ENCODE measurements at regions not wholly inside any gene's neighbourhood (a gene's known extent, or its start where the extent isn't known, plus 50 kb on each side); places are given as distances from the start of the nearest gene placed in this dataset.

- no peak for DNase-seq
These were observed 52.0 kb upstream of the TANC2 start for GRCh38 chr17:62913991-62914570.

GRCh38 chr17:62912363-62912762 is 53.7 kb upstream of the TANC2 start:
- no peak for DNase-seq

GRCh38 chr17:62911114-62911513 is 54.9 kb upstream of the TANC2 start:
- DNase-seq, result no peak

DNA sequence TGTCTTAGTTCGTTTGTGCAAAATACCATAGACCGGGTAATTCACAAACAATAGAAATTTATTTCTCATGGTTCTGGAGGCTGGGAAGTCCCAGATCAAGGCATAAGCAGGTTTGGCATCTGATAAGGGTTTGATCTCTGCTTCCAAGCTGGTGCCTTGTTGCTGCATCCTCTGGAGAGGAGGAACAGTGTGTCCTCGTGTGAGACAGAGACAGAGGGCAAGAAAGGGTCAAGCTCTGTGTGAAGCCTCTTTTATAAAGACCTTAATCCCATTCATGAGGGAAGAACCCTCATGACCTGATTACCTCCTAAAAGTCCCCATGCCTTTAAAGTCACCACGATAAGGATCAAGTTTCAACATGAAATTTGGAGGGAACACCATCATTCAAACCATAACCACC is 55.8 kb upstream of the TANC2 start:
- DNase-seq, result no peak

DNA sequence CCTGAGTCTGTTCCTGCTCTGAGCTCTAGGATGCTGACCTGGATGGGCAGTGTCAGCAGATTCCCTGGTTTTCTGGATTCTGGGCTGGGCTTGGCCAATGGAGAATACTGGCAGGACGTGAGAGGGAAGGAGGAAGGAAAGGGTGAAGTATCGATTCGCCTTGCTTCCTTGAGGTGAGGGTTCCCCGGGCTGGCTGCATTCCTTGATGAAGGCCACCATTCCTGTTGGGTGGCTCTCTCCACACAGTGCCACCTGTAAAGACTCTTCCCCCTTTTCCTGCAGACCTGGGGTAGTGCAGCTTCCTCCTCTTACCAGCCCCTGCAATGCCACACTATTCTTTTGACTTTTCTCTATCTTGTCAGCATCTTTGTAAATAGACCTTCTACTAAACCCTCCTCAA is 58.1 kb upstream of the TANC2 start:
- DNase-seq, result no peak

DNA sequence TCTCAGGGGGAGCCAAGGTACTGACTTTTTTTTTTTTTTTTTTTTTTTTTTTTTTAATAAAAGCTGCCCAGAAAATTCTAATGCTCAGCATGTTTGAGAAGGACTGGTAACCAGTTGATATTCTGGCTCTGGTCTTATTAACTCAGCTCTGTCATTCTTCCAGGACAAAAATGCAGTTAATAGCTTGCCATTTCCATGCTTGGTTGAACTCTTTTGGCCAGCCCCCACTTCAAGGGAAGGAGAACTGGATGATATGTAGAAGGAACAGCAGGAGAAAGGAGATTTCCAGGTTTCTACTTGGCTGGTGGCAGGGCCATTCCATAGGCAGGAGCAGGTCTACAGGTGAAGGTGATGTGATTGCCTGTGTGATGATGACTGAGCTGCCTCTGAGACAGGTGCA is 59.2 kb upstream of the TANC2 start:
- DNase-seq, result no peak

GRCh38 chr17:62905233-62905632 is 60.8 kb upstream of the TANC2 start:
- no peak for DNase-seq

- no peak for DNase-seq
These were observed 63.4 kb upstream of the TANC2 start for GRCh38 chr17:62902531-62903220.

GRCh38 chr17:62901544-62901943 is 64.5 kb upstream of the TANC2 start:
- no peak for DNase-seq

DNA sequence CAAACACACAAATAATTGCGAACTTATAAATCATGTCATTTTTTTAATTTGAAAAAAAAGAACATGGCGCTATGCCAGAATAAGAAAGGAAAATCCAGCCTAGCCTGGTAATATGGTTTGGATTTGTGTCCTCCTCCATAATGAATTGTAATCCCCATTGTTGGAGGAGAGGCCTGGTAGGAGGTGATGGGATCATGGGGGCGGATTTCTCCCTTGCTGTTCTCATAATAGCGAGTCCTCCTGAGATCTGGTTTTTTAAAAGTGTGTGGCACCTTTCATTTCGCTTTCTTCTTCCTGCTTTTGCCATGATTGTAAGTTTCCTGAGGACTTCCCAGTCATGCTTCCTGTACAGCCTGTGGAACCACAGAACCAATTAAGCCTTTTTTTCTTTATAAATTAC is 65.9 kb upstream of the TANC2 start:
- no peak for DNase-seq

- no peak for DNase-seq
These were observed 66.7 kb upstream of the TANC2 start for GRCh38 chr17:62899361-62899760.

DNA sequence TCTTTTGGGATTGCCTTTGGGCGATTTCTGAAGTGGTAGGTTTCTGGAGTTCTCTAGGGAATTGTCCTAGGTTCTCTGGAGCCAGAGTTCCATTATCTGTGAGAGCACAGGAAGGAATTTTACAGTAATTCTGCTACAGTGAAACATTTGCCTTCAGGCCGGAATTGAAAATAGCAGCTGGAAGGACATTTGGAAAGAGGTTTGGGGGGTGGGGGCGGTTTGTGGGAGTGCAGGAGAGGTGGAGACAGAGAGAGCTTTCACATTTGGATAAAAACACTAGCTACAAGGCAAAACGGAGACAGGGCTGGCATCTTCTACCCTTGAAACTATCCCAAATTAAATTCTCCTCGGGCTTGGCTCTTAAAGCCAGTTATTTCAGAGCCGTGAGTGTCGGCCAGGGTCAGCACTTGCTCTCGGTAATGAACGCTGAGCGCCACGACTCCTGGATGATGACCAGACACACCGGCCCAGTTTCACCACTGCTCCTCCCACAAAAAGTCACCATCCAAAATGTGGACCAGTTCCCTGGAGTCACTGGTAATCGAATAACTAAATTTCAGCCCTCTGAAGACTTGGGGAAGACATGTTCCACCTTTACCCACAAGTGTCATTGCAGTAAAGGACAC is 67.7 kb upstream of the TANC2 start:
- DNase-seq, result no peak

DNA sequence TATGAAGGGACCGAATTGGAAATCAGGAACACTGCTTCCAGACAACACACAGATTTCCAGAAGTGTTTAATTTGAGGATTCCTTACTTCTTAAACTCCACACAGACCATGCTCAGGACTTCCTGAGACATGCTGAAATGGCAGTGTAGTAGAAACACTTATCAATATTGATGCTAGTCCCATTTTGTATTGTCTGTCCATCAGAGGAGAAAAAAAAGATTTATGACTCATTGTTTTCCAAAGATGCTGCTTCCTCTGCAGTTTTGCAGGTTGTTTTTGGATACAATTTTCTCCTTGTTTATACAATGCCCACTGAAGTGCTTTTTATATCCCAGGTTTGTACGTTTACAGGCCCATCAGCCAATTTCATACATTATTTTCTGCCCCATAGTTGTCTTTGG is 68.3 kb upstream of the TANC2 start:
- DNase-seq, result no peak

- DNase-seq, result no peak
These were observed 70.4 kb upstream of the TANC2 start for GRCh38 chr17:62895320-62896301.

- peak in 1 of 2 donors; percentile 10 for DNase-seq
These were observed 73.1 kb upstream of the TANC2 start for GRCh38 chr17:62892870-62893338.

DNA sequence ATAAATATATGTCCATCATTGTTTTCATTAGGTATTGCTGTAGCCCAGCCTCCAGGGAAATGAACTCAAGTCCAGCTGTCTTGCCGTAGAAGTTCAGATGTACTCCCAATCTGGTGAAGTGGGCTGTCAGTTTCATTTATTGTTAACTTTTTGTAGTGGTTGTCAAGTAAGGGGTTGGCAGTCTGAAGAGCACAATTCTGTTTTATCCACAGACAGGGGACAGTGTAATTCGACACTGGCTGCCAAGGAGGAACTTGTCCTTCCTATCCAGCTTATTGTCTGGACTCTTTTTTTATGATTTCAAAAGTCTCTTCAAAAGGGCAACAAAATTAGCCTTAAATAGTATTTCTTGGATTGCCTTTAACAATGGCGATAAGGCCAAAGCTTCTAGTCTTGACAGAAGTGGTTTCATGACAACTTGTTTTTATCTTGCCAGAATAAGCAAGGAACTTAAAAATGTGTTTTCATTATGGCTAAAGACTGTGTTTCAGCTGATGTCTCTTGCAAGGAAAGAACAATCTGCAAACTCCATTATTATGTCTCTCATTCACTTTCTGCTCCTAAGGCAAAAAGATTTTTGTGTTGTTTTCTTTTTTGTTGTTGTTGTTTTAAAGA is 73.9 kb upstream of the TANC2 start:
- no peak for DNase-seq

DNA sequence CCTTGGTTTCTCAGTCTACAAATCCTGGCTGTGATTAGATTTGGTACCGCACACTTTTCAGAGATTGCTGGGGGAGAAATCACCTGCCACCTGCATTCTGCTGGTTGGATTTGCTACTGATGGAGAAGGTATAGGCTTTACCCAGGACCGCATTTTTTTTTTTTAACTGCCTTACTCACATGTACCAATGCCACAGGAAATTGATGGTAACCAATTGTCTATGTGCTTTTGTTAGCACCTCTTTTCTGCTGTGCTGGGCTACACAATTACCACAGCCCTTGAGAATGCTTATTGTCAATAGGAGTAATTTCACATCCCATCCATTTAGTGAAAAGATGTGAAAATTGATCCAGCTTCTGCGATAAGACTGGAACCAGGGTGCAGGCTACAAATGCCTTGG is 74.4 kb upstream of the TANC2 start:
- no peak for DNase-seq

- no peak for DNase-seq
These were observed 77.3 kb upstream of the TANC2 start for GRCh38 chr17:62888765-62889164.

DNA sequence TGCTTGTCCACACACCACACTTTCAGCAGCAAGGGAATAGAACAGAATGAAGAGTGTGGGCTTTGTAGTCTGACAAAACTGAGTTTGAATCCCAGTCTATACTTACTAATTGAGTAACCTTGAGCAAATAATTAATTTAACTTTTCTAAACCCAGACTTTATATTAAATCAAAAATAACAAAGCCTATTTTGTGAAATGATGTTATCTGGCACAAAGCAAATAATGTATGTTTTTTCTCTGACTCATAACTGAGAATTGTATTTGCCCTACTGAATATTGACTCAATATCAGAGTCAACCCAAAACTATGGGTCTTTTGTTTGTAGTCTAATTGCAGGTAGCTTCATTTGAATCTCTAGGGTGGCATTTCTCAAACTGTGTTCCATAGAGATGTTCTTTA is 77.9 kb upstream of the TANC2 start:
- DNase-seq, result no peak

DNA sequence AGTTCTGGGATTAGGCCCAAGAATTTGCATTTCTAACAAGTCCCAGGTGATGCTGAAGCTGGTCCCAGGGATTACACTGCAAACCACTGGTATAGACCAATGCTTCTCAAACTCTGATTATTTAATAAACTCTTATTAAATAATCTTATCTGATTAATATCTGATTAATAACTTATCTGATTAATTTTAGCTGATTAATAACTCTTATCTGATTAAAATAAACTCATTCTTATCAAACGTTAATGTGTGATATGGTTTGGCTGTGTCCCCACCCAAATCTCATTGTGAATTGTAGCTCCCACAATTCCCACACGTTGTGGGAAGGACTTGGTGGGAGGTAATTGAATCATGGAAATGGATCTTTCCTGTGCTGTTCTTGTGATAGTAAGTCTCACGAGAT is 78.6 kb upstream of the TANC2 start:
- DNase-seq, result no peak

DNA sequence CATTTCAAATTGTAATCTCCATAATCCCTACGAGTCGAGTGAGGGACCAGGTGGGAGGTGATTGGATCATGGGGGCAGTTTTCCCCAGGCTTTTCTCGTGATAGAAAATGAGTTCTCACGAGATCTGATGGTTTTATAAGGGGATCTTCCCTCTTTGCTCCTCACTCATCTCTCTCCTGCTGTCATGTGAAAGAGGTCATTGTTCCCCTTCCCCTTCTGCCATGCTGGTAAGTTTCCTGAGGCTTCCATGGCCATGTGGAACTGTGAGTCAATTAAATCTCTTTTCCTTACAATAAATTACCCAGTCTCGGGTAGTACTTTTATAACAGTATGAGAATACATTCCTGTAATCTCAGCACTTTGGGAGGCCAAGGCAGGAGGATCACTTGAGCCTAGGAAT is 76.7 kb upstream of the MARCHF10 start:
- DNase-seq, result no peak

- no peak for DNase-seq
These were observed 74.8 kb upstream of the MARCHF10 start for GRCh38 chr17:62882878-62883277.

DNA sequence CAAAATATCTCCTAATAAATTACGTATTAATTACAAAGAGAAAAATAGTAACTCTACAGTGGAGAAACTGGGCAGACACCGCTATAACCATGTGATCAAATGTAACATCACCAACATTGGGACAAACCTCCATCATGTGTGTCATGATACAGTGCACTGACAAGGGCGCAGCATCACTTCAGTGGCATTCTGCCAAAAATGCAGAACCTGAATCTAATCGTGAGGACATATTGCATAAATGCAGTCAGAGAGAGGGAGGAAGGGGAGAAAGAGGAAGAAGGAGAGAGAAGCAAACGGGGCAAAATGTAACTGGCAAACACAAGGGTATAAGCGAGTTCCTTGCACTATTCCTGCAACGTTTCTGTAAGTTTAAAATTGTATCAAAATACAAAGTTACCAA is 74.2 kb upstream of the MARCHF10 start:
- no peak for DNase-seq

Measured in stimulated activated CD4-positive, alpha-beta T cell treated with anti-CD3 and anti-CD28 coated beads, Interleukin-2, amount 100 ng/mL, for 24 hours (primary cell).